ENCODE measurements at regions not wholly inside any gene's neighbourhood (a gene's known extent, or its start where the extent isn't known, plus 50 kb on each side); places are given as distances from the start of the nearest gene placed in this dataset.
"Not testable (repeated sequence)": the region's sequence is repeated elsewhere in the genome, so short reads cannot be mapped to it uniquely, and the experiment has no call there.

- intact Hi-C loops (cut with micrococcal nuclease; ENCODE audit: unreplicated experiment); H3K27ac ChIP-seq (ENCODE audit: extremely low read length, insufficient read depth, low read length); H3K4me1 ChIP-seq (ENCODE audit: insufficient read depth, low read length); H3K9ac ChIP-seq (ENCODE audit: insufficient read depth, low read depth, low read length); H3K36me3 ChIP-seq (replicated peaks in 1 of 2; ENCODE audit: control insufficient read depth in 1 of 2, insufficient read depth in 2 of 2, low read length in 2 of 2); in situ Hi-C loops (cut with HindIII; ENCODE audit: extremely low pct_ligation_motif_present, low pct_unique_long_range_greater_than_20kb); H3K79me2 ChIP-seq (ENCODE audit: insufficient read depth, low read length); H4K20me1 ChIP-seq (ENCODE audit: insufficient read depth, low read length); H3K4me2 ChIP-seq (ENCODE audit: low read depth, low read length); ATAC-seq; H3K27me3 ChIP-seq (ENCODE audit: control insufficient read depth in 1 of 2, insufficient read depth in 2 of 2, low read length in 2 of 2); FAIRE-seq; H2AFZ ChIP-seq (ENCODE audit: low read length); CTCF ChIA-PET (ENCODE audit: low intra/inter-chr PET ratio, low total read pairs); DNase-seq (ENCODE audit: low spot score); H3K4me3 ChIP-seq (replicated peaks in 1 of 3; ENCODE audit: insufficient read depth in 1 of 3, low read depth in 2 of 3, low read length in 3 of 3); BruUV-seq (replicated peaks); H3K9me3 ChIP-seq (ENCODE audit: low read length); POLR2A ChIA-PET: not testable (repeated sequence)
- no CpG with 5 or more reads among the region's 3 CpGs for WGBS (ENCODE audit: low lambda C conversion rate)
These were observed 96.9 kb upstream of the WDR1 start for GRCh38 chr4:10213481-10213880.

DNA sequence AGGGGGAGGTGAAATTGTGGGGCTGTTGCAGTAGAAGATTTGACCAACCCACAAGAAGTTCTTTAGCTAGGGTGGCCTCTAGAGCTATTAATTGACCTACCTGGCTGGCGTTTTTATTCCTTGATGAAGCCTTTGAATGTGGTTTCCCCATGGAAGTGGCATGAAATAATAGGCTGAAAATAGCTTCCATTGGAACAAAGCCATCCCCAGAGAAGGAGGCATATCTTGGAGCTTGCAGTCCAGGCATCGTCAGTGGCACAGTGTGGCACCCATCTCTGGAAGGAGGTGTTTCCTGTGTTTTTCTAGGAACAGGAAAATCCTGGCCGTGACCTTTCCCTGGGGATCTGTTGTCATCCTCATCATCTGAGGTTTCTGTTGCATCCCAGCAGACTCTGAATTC is 96.3 kb upstream of the WDR1 start:
- Histone ChIP-seq H3K4me1 (ENCODE audit: insufficient read depth, low read length) (no peaks in the 10 kb centered on the region), H3K27me3 (ENCODE audit: control insufficient read depth in 1 of 2, insufficient read depth in 2 of 2, low read length in 2 of 2) (no peaks in the 10 kb centered on the region), H3K9me3 (ENCODE audit: low read length) (no peaks in the 10 kb centered on the region), H3K4me2 (ENCODE audit: low read depth, low read length) (no peak overlapping the region), H2AFZ (ENCODE audit: low read length) (no peak overlapping the region), H3K79me2 (ENCODE audit: insufficient read depth, low read length) (no peaks in the 10 kb centered on the region), H3K4me3 (replicated peaks in 1 of 3; ENCODE audit: insufficient read depth in 1 of 3, low read depth in 2 of 3, low read length in 3 of 3) (no peak overlapping the region), H3K36me3 (replicated peaks in 1 of 2; ENCODE audit: control insufficient read depth in 1 of 2, insufficient read depth in 2 of 2, low read length in 2 of 2) (no peaks in the 10 kb centered on the region), H3K9ac (ENCODE audit: insufficient read depth, low read depth, low read length) (no peak overlapping the region), H3K27ac (ENCODE audit: extremely low read length, insufficient read depth, low read length) (no peak overlapping the region), H4K20me1 (ENCODE audit: insufficient read depth, low read length) (no peaks in the 10 kb centered on the region)
- DNase-seq (ENCODE audit: low spot score) = no peak
- CTCF ChIA-PET (ENCODE audit: low intra/inter-chr PET ratio, low total read pairs) = no interaction called here
- in situ Hi-C loops (cut with HindIII; ENCODE audit: extremely low pct_ligation_motif_present, low pct_unique_long_range_greater_than_20kb) = no loop called here
- POLR2A ChIA-PET = no interaction called here
- no TSS peak for BruUV-seq (replicated peaks)
- intact Hi-C loops (cut with micrococcal nuclease; ENCODE audit: unreplicated experiment) = no loop called here
- no CpG with 5 or more reads among the region's 3 CpGs for WGBS (ENCODE audit: low lambda C conversion rate)
- TF ChIP-seq JDP2 (CRISPR knock-in tag; IDR thresholded peaks at IDR 0.05; ENCODE audit: borderline replicate concordance) = no peak
- TF ChIP-seq, protein P1, sequence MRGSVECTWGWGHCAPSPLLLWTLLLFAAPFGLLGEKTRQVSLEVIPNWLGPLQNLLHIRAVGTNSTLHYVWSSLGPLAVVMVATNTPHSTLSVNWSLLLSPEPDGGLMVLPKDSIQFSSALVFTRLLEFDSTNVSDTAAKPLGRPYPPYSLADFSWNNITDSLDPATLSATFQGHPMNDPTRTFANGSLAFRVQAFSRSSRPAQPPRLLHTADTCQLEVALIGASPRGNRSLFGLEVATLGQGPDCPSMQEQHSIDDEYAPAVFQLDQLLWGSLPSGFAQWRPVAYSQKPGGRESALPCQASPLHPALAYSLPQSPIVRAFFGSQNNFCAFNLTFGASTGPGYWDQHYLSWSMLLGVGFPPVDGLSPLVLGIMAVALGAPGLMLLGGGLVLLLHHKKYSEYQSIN (CRISPR knock-in tag; IDR thresholded peaks at IDR 0.05; ENCODE audit: borderline replicate concordance) = no peak
- no peak for TF ChIP-seq KDM5B (CRISPR knock-in tag; IDR thresholded peaks at IDR 0.05; ENCODE audit: borderline replicate concordance)
- no peak for TF ChIP-seq NBN (conservative IDR thresholded peaks at IDR 0.05)
- TF ChIP-seq ZNF790 (CRISPR knock-in tag; IDR thresholded peaks at IDR 0.05; ENCODE audit: borderline replicate concordance) = no peak
- TF ChIP-seq NR3C1 (CRISPR knock-in tag; IDR thresholded peaks at IDR 0.05) = no peak
- no peak for TF ChIP-seq ZBTB7B (CRISPR knock-in tag; IDR thresholded peaks at IDR 0.05)
- no peak for TF ChIP-seq HNRNPH1 (optimal IDR thresholded peaks at IDR 0.05; ENCODE audit: low read depth, low read length)
- TF ChIP-seq PHF20 (CRISPR knock-in tag; IDR thresholded peaks at IDR 0.05) = no peak
- TF ChIP-seq NONO (IDR thresholded peaks at IDR 0.05) = no peak
- TF ChIP-seq NONO (CRISPR knock-in tag; conservative IDR thresholded peaks at IDR 0.05) = no peak
- no peak for FAIRE-seq
- ATAC-seq = no peak
